HepG2 (cell line): ENCODE measurements at regions not wholly inside any gene's neighbourhood (a gene's known extent, or its start where the extent isn't known, plus 50 kb on each side); places are given as distances from the start of the nearest gene placed in this dataset.

ENCODE experiments used
- ATAC-seq: fragments of 200-7000 bp; cut with Tn5 transposase; 3 replicates; pipeline ENCODE4 v1.9.1; 2020; ENCODE audit warnings: mild to moderate bottlenecking, moderate library complexity
- BruUV-seq: library from RNA; stranded (reverse); fragments of 400-500 nt; replicated peaks from 2 replicates; lab custom pipeline; 2021; lab: Mats Ljungman, UMichigan
- CTCF ChIA-PET: fragments of 300-600 bp; formaldehyde crosslinking; extraction: SDS; loops from one replicate; lab custom pipeline; 2021; ENCODE audit warnings: low total read pairs, inconsistent platforms, low intra/inter-chr PET ratio; lab: Yijun Ruan, JAX
- POLR2A ChIA-PET: fragments of 350-600 bp; sonication (Branson Sonifier 250); formaldehyde crosslinking; loops from one replicate; lab custom pipeline; 2020; ENCODE audit warnings: antibody characterized with exemption, inconsistent platforms; lab: Yijun Ruan, JAX
- DNase-seq: peaks from one replicate; pipeline ENCODE4 v3.0.0-alpha.2; 2015; ENCODE audit warnings: low spot score
- FAIRE-seq: peaks from 3 replicates; lab custom pipeline; 2011; peaks lifted over from hg19 to GRCh38; lab: Jason Lieb, UNC
- H2AFZ ChIP-seq: one replicate; pipeline ENCODE4 v1.6.1; 2011; ENCODE audit warnings: low read length, inconsistent platforms
- H3K27ac ChIP-seq: fragments of 300-600 bp; 3 replicates; pipeline ENCODE4 v1.8.0; 2011; ENCODE audit warnings: mixed run types, mild to moderate bottlenecking, mixed read lengths, low read length, inconsistent platforms; ENCODE audit not compliant: insufficient read depth; ENCODE audit errors: extremely low read length
- H3K27me3 ChIP-seq, 2 experiments: fragments of 200-600 bp in 1 of 2; 2 replicates in 1 of 2; 3 replicates in 1 of 2; pipeline versions ENCODE4 v1.6.0 to v1.8.0; 2011; ENCODE audit warnings: low read length in 2 of 2, mild to moderate bottlenecking in 2 of 2, moderate library complexity in 2 of 2, inconsistent platforms in 1 of 2; ENCODE audit not compliant: insufficient read depth in 2 of 2, control insufficient read depth in 1 of 2
- H3K36me3 ChIP-seq, 2 experiments: fragments of 200-600 bp in 1 of 2; replicated peaks in 1 of 2; 2 replicates in 1 of 2; 3 replicates in 1 of 2; pipeline versions ENCODE4 v1.5.1 to v1.8.0; 2011; ENCODE audit warnings: low read length in 2 of 2, inconsistent platforms in 1 of 2; ENCODE audit not compliant: insufficient read depth in 2 of 2, control insufficient read depth in 1 of 2
- H3K4me1 ChIP-seq: 2 replicates; pipeline ENCODE4 v1.5.1; 2012; ENCODE audit warnings: low read length, inconsistent platforms; ENCODE audit not compliant: insufficient read depth
- H3K4me2 ChIP-seq: 2 replicates; pipeline ENCODE4 v1.6.0; 2011; ENCODE audit warnings: low read depth, low read length, inconsistent platforms
- H3K4me3 ChIP-seq, 3 experiments: fragments of 200-600 bp in 1 of 3; sonication (generic), shearing (Covaris generic) in 1 of 3; replicated peaks in 1 of 3; 2 replicates each; pipeline ENCODE4 v1.5.1; 2011 to 2016; ENCODE audit warnings: low read length in 3 of 3, inconsistent platforms in 2 of 3, low read depth in 2 of 3, mild to moderate bottlenecking in 2 of 3, control low read depth in 1 of 3, mixed read lengths in 1 of 3; ENCODE audit not compliant: insufficient read depth in 1 of 3
- H3K79me2 ChIP-seq: one replicate; pipeline ENCODE4 v1.6.1; 2011; ENCODE audit warnings: low read length, inconsistent platforms; ENCODE audit not compliant: insufficient read depth
- H3K9ac ChIP-seq: 2 replicates; pipeline ENCODE4 v1.6.0; 2011; ENCODE audit warnings: mild to moderate bottlenecking, low read depth, low read length, inconsistent platforms; ENCODE audit not compliant: insufficient read depth
- H3K9me3 ChIP-seq: 2 replicates; pipeline ENCODE4 v1.5.1; 2012; ENCODE audit warnings: mild to moderate bottlenecking, low read length
- H4K20me1 ChIP-seq: 2 replicates; pipeline ENCODE4 v1.6.0; 2011; ENCODE audit warnings: inconsistent platforms, mild to moderate bottlenecking, low read length, moderate library complexity; ENCODE audit not compliant: insufficient read depth
- EEA1 ChIP-seq: sonication (generic); formaldehyde crosslinking; IDR thresholded peaks from 2 replicates; pipeline ENCODE4 v1.5.1; 2020; ENCODE audit warnings: mild to moderate bottlenecking, missing genetic modification reagents, borderline replicate concordance
- JARID2 ChIP-seq: sonication (generic); formaldehyde crosslinking; IDR thresholded peaks from 2 replicates; pipeline ENCODE4 v1.8.1; 2023; ENCODE audit warnings: missing genetic modification reagents, inconsistent platforms; ENCODE audit not compliant: insufficient replicate concordance
- MTA1 ChIP-seq: sonication (generic); formaldehyde crosslinking; IDR thresholded peaks from 2 replicates; pipeline ENCODE4 v1.4.0; 2020; ENCODE audit warnings: missing genetic modification reagents, mild to moderate bottlenecking, borderline replicate concordance
- TERF1 ChIP-seq: sonication (generic); formaldehyde crosslinking; IDR thresholded peaks from 2 replicates; pipeline ENCODE4 v1.8.0; 2022; ENCODE audit warnings: mild to moderate bottlenecking, missing genetic modification reagents, moderate library complexity
- U2AF2 ChIP-seq: fragments of 200-400 bp; formaldehyde crosslinking; IDR thresholded peaks from 2 replicates; pipeline ENCODE4 v1.6.1; 2017; ENCODE audit warnings: low read depth, mild to moderate bottlenecking, low read length
- ZNF230 ChIP-seq: sonication (generic); formaldehyde crosslinking; IDR thresholded peaks from 2 replicates; pipeline ENCODE4 v1.4.0; 2020; ENCODE audit warnings: mild to moderate bottlenecking, missing genetic modification reagents
- ZNF382 ChIP-seq: sonication (generic); formaldehyde crosslinking; IDR thresholded peaks from 2 replicates; pipeline ENCODE4 v1.5.0; 2020; ENCODE audit warnings: missing genetic modification reagents, mild to moderate bottlenecking, borderline replicate concordance
- ZNF546 ChIP-seq: sonication (generic); formaldehyde crosslinking; conservative IDR thresholded peaks from 2 replicates; pipeline ENCODE4 v1.8.1; 2023; ENCODE audit warnings: mild to moderate bottlenecking, missing genetic modification reagents
- ZNF761 ChIP-seq: sonication (generic); formaldehyde crosslinking; conservative IDR thresholded peaks from 2 replicates; pipeline ENCODE4 v1.4.0; 2020; ENCODE audit warnings: mild to moderate bottlenecking, missing genetic modification reagents
- WGBS: methylation state at CpG from one replicate; pipeline ENCODE4 v1.1.6; 2017; ENCODE audit warnings: low lambda C conversion rate; 5-methylcytosine and 5-hydroxymethylcytosine counted together
- in situ Hi-C: cut with HindIII; loops from 2 replicates; pipeline ENCODE4 v1.10.0; 2017; ENCODE audit warnings: low pct_unique_long_range_greater_than_20kb; ENCODE audit not compliant: extremely low pct_ligation_motif_present
- intact Hi-C: fragments of 100-400 bp; cut with micrococcal nuclease; formaldehyde crosslinking; loops from one replicate; pipeline ENCODE4 v1.10.0; 2022; ENCODE audit not compliant: unreplicated experiment

- H3K4me3 ChIP-seq, result no peak overlapping the region
- TF ChIP-seq ZNF230 (CRISPR knock-in tag) (no peak), TERF1 (CRISPR knock-in tag) (no peak), MTA1 (CRISPR knock-in tag) (no peak), ZNF761 (no peak), U2AF2 (no peak), ZNF546 (CRISPR knock-in tag) (no peak), JARID2 (CRISPR knock-in tag) (no peak), EEA1 (CRISPR knock-in tag) (no peak), ZNF382 (no peak)
Measured at GRCh38 chr10:2399482-2399881, 662.2 kb upstream of the ADARB2 start.

More at GRCh38 chr10:2399482-2399881, 662.2 kb upstream of the ADARB2 start:
- no peak overlapping the region for H3K27ac ChIP-seq
- no peak overlapping the region for H3K9ac ChIP-seq
- no TSS peak for BruUV-seq
- no peaks in the 10 kb centered on the region for H3K79me2 ChIP-seq
- FAIRE-seq (no peak), DNase-seq (no peak), ATAC-seq (no peak)
- no peaks in the 10 kb centered on the region for H3K9me3 ChIP-seq
- H4K20me1 ChIP-seq, result no peaks in the 10 kb centered on the region
- in situ Hi-C loops (no loop called here), intact Hi-C loops (no loop called here)
- H3K27me3 ChIP-seq, result no peaks in the 10 kb centered on the region; a peak in 2 of 5 replicates
- H3K36me3 ChIP-seq, result no peaks in the 10 kb centered on the region
- no peaks in the 10 kb centered on the region for H3K4me1 ChIP-seq
- no peak overlapping the region for H2AFZ ChIP-seq
- no peak overlapping the region for H3K4me2 ChIP-seq
- ChIA-PET POLR2A (no interaction called here), CTCF (no interaction called here)
- 4% methylated on average over 4 of the region's 4 CpGs for WGBS
